OCI-LY7 (cell line): ENCODE measurements at regions not wholly inside any gene's neighbourhood (a gene's known extent, or its start where the extent isn't known, plus 50 kb on each side); places are given as distances from the start of the nearest gene placed in this dataset.

ENCODE experiments used
- CTCF ChIP-seq: fragments of 200-600 bp; sonication (generic); conservative IDR thresholded peaks from 2 replicates; pipeline ENCODE4 v1.5.1; 2014; ENCODE audit warnings: mild to moderate bottlenecking, antibody characterized with exemption, low read length, moderate library complexity, mixed read lengths
- EZH2phosphoT487 ChIP-seq: fragments of 200-600 bp; sonication (generic); IDR thresholded peaks from 2 replicates; pipeline ENCODE4 v1.6.1; 2018; ENCODE audit warnings: low read depth, borderline replicate concordance, mild to moderate bottlenecking, mixed run types, antibody characterized with exemption, low read length, moderate library complexity, mixed read lengths

- TF ChIP-seq CTCF (no peak), EZH2phosphoT487 (no peak)
Measured at GRCh38 chr13:67772807-67773453, 542.8 kb upstream of the PCDH9 start.
